ENCODE measurements at regions not wholly inside any gene's neighbourhood (a gene's known extent, or its start where the extent isn't known, plus 50 kb on each side); places are given as distances from the start of the nearest gene placed in this dataset.

- no peaks in the 10 kb centered on the region for H3K79me2 ChIP-seq (ENCODE audit: insufficient read depth, low read length)
- FAIRE-seq (no peak), DNase-seq (ENCODE audit: low read depth) (peak; percentile 18)
- H3K36me3 ChIP-seq (ENCODE audit: insufficient read depth, low read length) = no peaks in the 10 kb centered on the region
- peaks cover 15% of the 10 kb centered on the region for H3K4me1 Mint-ChIP-seq (ENCODE audit: low read depth, unreplicated experiment)
- H3K27ac ChIP-seq (ENCODE audit: low read depth, low read length) = no peak overlapping the region
- H3K9me3 ChIP-seq (ENCODE audit: insufficient read depth, low read depth, low read length) = no peaks in the 10 kb centered on the region
- no peak overlapping the region for H3K9ac ChIP-seq (ENCODE audit: low read length)
- peak overlapping the region; percentile 81 for H3K27ac Mint-ChIP-seq (ENCODE audit: unreplicated experiment)
- H3K9me3 Mint-ChIP-seq (ENCODE audit: unreplicated experiment) = no peaks in the 10 kb centered on the region
- no peak overlapping the region for H2AFZ ChIP-seq (ENCODE audit: low read depth, low read length)
- no peak overlapping the region for H3K4me3 Mint-ChIP-seq (ENCODE audit: unreplicated experiment)
- H3K4me1 ChIP-seq (ENCODE audit: insufficient read depth, low read length) = no peaks in the 10 kb centered on the region
- H3K4me2 ChIP-seq (ENCODE audit: low read length) = no peak overlapping the region
- H3K27me3 ChIP-seq (ENCODE audit: insufficient read depth, low read length) = no peaks in the 10 kb centered on the region
- H4K20me1 ChIP-seq (ENCODE audit: insufficient read depth, low read length) = no peaks in the 10 kb centered on the region
- TF ChIP-seq EZH2 (IDR thresholded peaks at IDR 0.05; ENCODE audit: insufficient read depth, low read length) = no peak
- TF ChIP-seq, protein P1, sequence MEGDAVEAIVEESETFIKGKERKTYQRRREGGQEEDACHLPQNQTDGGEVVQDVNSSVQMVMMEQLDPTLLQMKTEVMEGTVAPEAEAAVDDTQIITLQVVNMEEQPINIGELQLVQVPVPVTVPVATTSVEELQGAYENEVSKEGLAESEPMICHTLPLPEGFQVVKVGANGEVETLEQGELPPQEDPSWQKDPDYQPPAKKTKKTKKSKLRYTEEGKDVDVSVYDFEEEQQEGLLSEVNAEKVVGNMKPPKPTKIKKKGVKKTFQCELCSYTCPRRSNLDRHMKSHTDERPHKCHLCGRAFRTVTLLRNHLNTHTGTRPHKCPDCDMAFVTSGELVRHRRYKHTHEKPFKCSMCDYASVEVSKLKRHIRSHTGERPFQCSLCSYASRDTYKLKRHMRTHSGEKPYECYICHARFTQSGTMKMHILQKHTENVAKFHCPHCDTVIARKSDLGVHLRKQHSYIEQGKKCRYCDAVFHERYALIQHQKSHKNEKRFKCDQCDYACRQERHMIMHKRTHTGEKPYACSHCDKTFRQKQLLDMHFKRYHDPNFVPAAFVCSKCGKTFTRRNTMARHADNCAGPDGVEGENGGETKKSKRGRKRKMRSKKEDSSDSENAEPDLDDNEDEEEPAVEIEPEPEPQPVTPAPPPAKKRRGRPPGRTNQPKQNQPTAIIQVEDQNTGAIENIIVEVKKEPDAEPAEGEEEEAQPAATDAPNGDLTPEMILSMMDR (IDR thresholded peaks at IDR 0.05; ENCODE audit: insufficient read depth, low read depth, low read length) = no peak
- H3K36me3 Mint-ChIP-seq (ENCODE audit: low read depth, unreplicated experiment) = no peaks in the 10 kb centered on the region
- H3K27me3 Mint-ChIP-seq (ENCODE audit: low read depth, unreplicated experiment) = no peaks in the 10 kb centered on the region
- H3K4me3 ChIP-seq (ENCODE audit: insufficient read depth, low read depth, low read length) = no peak overlapping the region
These were observed 319.7 kb downstream of the KCNRG start for GRCh38 chr13:50334944-50335343.

DNA sequence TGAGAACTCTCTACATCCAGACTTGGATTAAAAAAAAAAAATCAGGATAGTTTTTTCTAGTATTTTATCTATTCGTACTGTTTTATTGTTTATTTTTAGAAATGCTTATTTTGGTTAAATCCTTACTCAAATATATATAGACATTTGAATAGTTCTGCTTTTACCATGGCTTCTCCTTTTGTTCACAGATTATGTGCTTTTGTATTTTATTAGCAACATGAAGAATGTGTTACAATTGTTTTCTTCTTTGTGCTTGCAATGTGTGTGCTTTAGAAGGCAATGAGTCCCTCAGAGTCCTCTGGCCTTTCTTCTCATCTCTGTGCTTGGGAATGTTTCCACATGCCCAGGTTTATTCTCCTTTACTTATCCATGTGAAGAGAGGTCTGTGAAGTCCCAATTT, 324.0 kb downstream of the KCNRG start:
- no peaks in the 10 kb centered on the region for H3K9me3 ChIP-seq (ENCODE audit: insufficient read depth, low read depth, low read length)
- H3K27me3 Mint-ChIP-seq (ENCODE audit: low read depth, unreplicated experiment) = peaks cover 7% of the 10 kb centered on the region
- no peaks in the 10 kb centered on the region for H3K4me1 ChIP-seq (ENCODE audit: insufficient read depth, low read length)
- no peak for DNase-seq (ENCODE audit: low read depth)
- H2AFZ ChIP-seq (ENCODE audit: low read depth, low read length) = no peak overlapping the region
- no peak for FAIRE-seq
- H3K4me3 Mint-ChIP-seq (ENCODE audit: unreplicated experiment) = no peak overlapping the region
- H3K36me3 Mint-ChIP-seq (ENCODE audit: low read depth, unreplicated experiment) = no peaks in the 10 kb centered on the region
- H3K27ac ChIP-seq (ENCODE audit: low read depth, low read length) = no peak overlapping the region
- H3K9me3 Mint-ChIP-seq (ENCODE audit: unreplicated experiment) = no peaks in the 10 kb centered on the region
- no peak overlapping the region for H3K4me3 ChIP-seq (ENCODE audit: insufficient read depth, low read depth, low read length)
- no peaks in the 10 kb centered on the region for H3K27me3 ChIP-seq (ENCODE audit: insufficient read depth, low read length)
- H3K4me2 ChIP-seq (ENCODE audit: low read length) = no peak overlapping the region
- no peaks in the 10 kb centered on the region for H4K20me1 ChIP-seq (ENCODE audit: insufficient read depth, low read length)
- TF ChIP-seq, protein P1 (IDR thresholded peaks at IDR 0.05; ENCODE audit: insufficient read depth, low read depth, low read length) = no peak
- TF ChIP-seq EZH2 (IDR thresholded peaks at IDR 0.05; ENCODE audit: insufficient read depth, low read length) = no peak
- H3K36me3 ChIP-seq (ENCODE audit: insufficient read depth, low read length) = no peaks in the 10 kb centered on the region
- no peak overlapping the region for H3K27ac Mint-ChIP-seq (ENCODE audit: unreplicated experiment)
- no peaks in the 10 kb centered on the region for H3K79me2 ChIP-seq (ENCODE audit: insufficient read depth, low read length)
- no peak overlapping the region for H3K9ac ChIP-seq (ENCODE audit: low read length)
- peaks cover 15% of the 10 kb centered on the region for H3K4me1 Mint-ChIP-seq (ENCODE audit: low read depth, unreplicated experiment)

DNA sequence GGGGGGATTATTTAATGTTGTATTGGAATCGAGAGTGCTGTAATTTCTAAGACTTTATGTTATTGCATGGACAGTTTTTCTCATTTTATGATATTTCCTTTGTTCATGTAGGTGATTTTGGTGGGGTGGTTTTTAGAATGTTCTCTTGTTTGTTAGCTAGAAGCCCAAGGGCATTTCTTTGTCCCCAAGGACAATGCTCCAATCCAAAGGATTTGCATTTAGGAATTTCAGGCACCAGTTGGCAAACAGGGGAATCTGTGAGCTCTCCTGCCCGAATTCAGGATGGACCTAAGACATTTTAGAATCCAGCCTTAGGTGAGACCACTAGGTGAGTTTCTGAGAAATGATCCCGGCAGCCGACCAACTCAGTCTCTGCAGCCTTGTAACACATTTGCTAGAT, 324.9 kb downstream of the KCNRG start:
- Mint-ChIP-seq H3K36me3 (ENCODE audit: low read depth, unreplicated experiment) (no peaks in the 10 kb centered on the region), H3K27ac (ENCODE audit: unreplicated experiment) (no peak overlapping the region), H3K27me3 (ENCODE audit: low read depth, unreplicated experiment) (peaks cover 7% of the 10 kb centered on the region), H3K4me1 (ENCODE audit: low read depth, unreplicated experiment) (peaks cover 8% of the 10 kb centered on the region), H3K9me3 (ENCODE audit: unreplicated experiment) (peaks cover 1% of the 10 kb centered on the region), H3K4me3 (ENCODE audit: unreplicated experiment) (no peak overlapping the region)
- H3K36me3 ChIP-seq (ENCODE audit: insufficient read depth, low read length) = no peaks in the 10 kb centered on the region
- H3K4me1 ChIP-seq (ENCODE audit: insufficient read depth, low read length) = no peaks in the 10 kb centered on the region
- H4K20me1 ChIP-seq (ENCODE audit: insufficient read depth, low read length) = no peaks in the 10 kb centered on the region
- no peak for TF ChIP-seq EZH2 (IDR thresholded peaks at IDR 0.05; ENCODE audit: insufficient read depth, low read length)
- TF ChIP-seq, protein P1 (IDR thresholded peaks at IDR 0.05; ENCODE audit: insufficient read depth, low read depth, low read length) = no peak
- FAIRE-seq (no peak), DNase-seq (ENCODE audit: low read depth) (no peak)
- H3K27me3 ChIP-seq (ENCODE audit: insufficient read depth, low read length) = no peaks in the 10 kb centered on the region
- no peak overlapping the region for H3K4me3 ChIP-seq (ENCODE audit: insufficient read depth, low read depth, low read length)
- H2AFZ ChIP-seq (ENCODE audit: low read depth, low read length) = no peak overlapping the region
- H3K27ac ChIP-seq (ENCODE audit: low read depth, low read length) = no peak overlapping the region
- no peaks in the 10 kb centered on the region for H3K9me3 ChIP-seq (ENCODE audit: insufficient read depth, low read depth, low read length)
- no peaks in the 10 kb centered on the region for H3K79me2 ChIP-seq (ENCODE audit: insufficient read depth, low read length)
- no peak overlapping the region for H3K4me2 ChIP-seq (ENCODE audit: low read length)
- H3K9ac ChIP-seq (ENCODE audit: low read length) = no peak overlapping the region

All from astrocyte (in vitro differentiated cells and primary cell).